H54 (cell line): ENCODE measurements at regions not wholly inside any gene's neighbourhood (a gene's known extent, or its start where the extent isn't known, plus 50 kb on each side); places are given as distances from the start of the nearest gene placed in this dataset.
A peak's percentile ranks its signal among the peaks of the same experiment; 100 is the strongest.
"Not testable (repeated sequence)": the region's sequence is repeated elsewhere in the genome, so short reads cannot be mapped to it uniquely, and the experiment has no call there.

Experiments used
- DNase-seq: peaks from one replicate; pipeline ENCODE4 v3.0.0; 2011; ENCODE audit warnings: low spot score, mixed read lengths; ENCODE audit not compliant: insufficient read length
- FAIRE-seq: peaks from 3 replicates; lab custom pipeline; 2011; peaks lifted over from hg19 to GRCh38; lab: Jason Lieb, UNC
- POLR2A ChIP-seq: IDR thresholded peaks from 2 replicates; pipeline ENCODE4 v1.6.1; 2011; ENCODE audit warnings: low read depth, mild to moderate bottlenecking, low read length

GRCh38 chr3:197618408-197618807, 62.6 kb upstream of the BDH1 start:
- not testable (repeated sequence) for DNase-seq, FAIRE-seq

- FAIRE-seq = peak; percentile 33
- DNase-seq = no peak
- TF ChIP-seq POLR2A = no peak
Observed at GRCh38 chr3:197615430-197615829, 59.7 kb upstream of the BDH1 start.

DNA sequence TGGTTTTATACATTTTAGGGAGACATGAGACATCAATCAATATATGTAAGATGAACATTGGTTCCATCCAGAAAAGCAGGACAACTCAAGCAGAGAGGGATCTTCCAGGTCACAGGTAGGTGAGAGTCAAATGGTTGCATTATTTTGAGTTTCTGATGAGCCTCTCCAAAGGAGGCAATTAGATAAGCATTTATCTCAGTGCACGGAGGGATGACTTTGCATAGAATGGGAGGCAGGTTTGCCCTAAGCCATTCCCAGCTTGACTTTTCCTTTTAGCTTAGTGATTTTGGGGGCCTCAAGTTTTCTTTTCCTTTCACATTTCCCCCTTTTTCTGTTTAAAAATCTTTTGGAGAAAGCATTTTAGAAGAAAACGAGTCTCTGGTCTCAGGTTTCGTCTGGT, 58.4 kb upstream of the BDH1 start:
- FAIRE-seq, DNase-seq: not testable (repeated sequence)

DNA sequence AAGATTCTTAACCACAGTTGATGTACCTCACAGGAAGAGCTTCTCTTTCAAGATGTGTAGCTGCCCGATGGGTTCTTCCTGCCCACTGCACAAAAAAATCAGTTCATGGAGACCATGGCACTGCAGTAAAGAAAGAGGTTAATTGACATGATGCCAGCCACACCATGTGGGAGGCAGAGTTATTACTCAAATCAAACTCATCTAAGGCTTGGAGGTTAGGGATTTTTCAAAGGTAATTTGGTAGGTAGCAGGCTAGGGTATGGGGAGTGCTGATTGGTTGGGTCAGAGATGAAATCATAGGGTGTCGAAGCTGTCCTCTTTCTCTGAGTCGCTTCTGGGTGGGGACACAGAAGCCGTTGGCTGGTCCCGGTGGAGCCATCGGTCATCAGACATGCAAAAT, 57.4 kb upstream of the BDH1 start:
- DNase-seq = no peak
- no peak for TF ChIP-seq POLR2A
- peak; percentile 81 for FAIRE-seq

DNA sequence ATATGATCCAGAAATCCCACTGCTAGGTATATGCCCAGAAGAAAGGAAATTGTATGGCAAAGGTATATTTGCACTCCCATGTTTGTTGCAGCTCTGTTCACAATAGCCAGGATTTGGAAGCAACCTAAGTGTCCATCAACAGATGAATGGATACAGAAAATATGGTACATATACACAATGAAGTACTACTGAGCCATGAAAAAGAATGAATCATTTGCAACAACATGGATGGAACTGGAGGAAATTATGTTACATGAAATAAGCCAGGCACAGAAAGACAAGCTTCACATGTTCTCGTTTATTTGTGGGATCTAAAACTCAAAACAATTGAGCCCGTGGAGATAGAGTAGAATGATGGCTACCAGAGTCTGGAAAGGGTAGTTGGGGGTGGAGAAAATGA, 55.5 kb upstream of the BDH1 start:
- no peak for FAIRE-seq
- DNase-seq = no peak
- TF ChIP-seq POLR2A = no peak

DNA sequence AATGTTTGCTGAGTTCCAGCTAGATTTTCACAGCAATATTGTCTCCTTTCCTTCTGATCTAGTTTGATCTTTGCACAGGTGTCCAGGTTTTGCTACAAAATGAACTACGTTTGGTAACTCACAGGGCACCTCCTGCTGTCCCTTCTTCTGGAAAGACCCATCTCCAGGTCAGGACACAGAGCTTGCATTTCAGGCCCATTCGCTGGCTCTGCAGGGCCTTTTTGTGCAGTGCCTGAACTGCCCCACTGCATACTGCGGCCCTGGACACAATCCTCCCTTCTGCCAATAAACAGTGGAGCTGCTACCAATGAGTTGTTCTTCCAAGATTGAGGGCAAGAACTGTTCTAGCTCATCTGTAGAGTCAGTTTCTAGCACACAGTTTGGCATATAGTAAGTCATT, 50.7 kb upstream of the BDH1 start:
- no peak for TF ChIP-seq POLR2A
- FAIRE-seq = peak; percentile 20

More for the DNA sequence above, 50.7 kb upstream of the BDH1 start:
- no peak for DNase-seq
